ENCODE measurements at regions not wholly inside any gene's neighbourhood (a gene's known extent, or its start where the extent isn't known, plus 50 kb on each side); places are given as distances from the start of the nearest gene placed in this dataset.

- no peaks in the 10 kb centered on the region for H3K36me3 ChIP-seq (ENCODE audit: control insufficient read depth, insufficient read depth, low read length)
Observed at GRCh38 chr5:51734677-51735076, 351.4 kb downstream of the ISL1 start.

GRCh38 chr5:51746023-51746422, 362.8 kb downstream of the ISL1 start:
- no peaks in the 10 kb centered on the region for H3K36me3 ChIP-seq (ENCODE audit: control insufficient read depth, insufficient read depth, low read length)
- no peak for DNase-seq (ENCODE audit: extremely low read depth, insufficient read length)
- TF ChIP-seq CTCF (IDR thresholded peaks at IDR 0.05; ENCODE audit: insufficient read depth, low read length, poor library complexity, severe bottlenecking), result no peak

More at GRCh38 chr5:51734677-51735076, 351.4 kb downstream of the ISL1 start:
- DNase-seq (ENCODE audit: extremely low read depth, insufficient read length), result no peak
- no peak for TF ChIP-seq CTCF (IDR thresholded peaks at IDR 0.05; ENCODE audit: insufficient read depth, low read length, poor library complexity, severe bottlenecking)
- H3K4me3 ChIP-seq (replicated peaks; ENCODE audit: low read depth, low read length), result no peak overlapping the region
- H3K27me3 ChIP-seq (replicated peaks; ENCODE audit: control insufficient read depth, insufficient read depth, low read length), result no peaks in the 10 kb centered on the region

GRCh38 chr5:51748647-51749046, 365.4 kb downstream of the ISL1 start:
- H3K27me3 ChIP-seq (replicated peaks; ENCODE audit: control insufficient read depth, insufficient read depth, low read length), result no peaks in the 10 kb centered on the region
- DNase-seq (ENCODE audit: extremely low read depth, insufficient read length), result no peak
- no peak overlapping the region for H3K4me3 ChIP-seq (replicated peaks; ENCODE audit: low read depth, low read length)
- no peaks in the 10 kb centered on the region for H3K36me3 ChIP-seq (ENCODE audit: control insufficient read depth, insufficient read depth, low read length)
- TF ChIP-seq CTCF (IDR thresholded peaks at IDR 0.05; ENCODE audit: insufficient read depth, low read length, poor library complexity, severe bottlenecking), result no peak

More at GRCh38 chr5:51746023-51746422, 362.8 kb downstream of the ISL1 start:
- Histone ChIP-seq H3K27me3 (replicated peaks; ENCODE audit: control insufficient read depth, insufficient read depth, low read length) (no peaks in the 10 kb centered on the region), H3K4me3 (replicated peaks; ENCODE audit: low read depth, low read length) (no peak overlapping the region)

All from GM06990 (cell line).